PC-3 (cell line): ENCODE measurements at regions not wholly inside any gene's neighbourhood (a gene's known extent, or its start where the extent isn't known, plus 50 kb on each side); places are given as distances from the start of the nearest gene placed in this dataset.

Experiments used
- CTCF ChIP-seq: fragments of 300-600 bp; sonication (generic); conservative IDR thresholded peaks from 2 replicates; pipeline ENCODE4 v1.5.1; 2017; ENCODE audit warnings: antibody characterized with exemption, low read depth, mild to moderate bottlenecking, low read length
- EZH2 ChIP-seq: fragments of 300-600 bp; sonication (generic); IDR thresholded peaks from one replicate; pipeline ENCODE4 v1.6.1; 2017; ENCODE audit warnings: antibody characterized with exemption, mild to moderate bottlenecking, low read length; ENCODE audit not compliant: unreplicated experiment

- TF ChIP-seq CTCF (no peak), EZH2 (no peak)
Measured at GRCh38 chr15:25985165-25985564, 122.0 kb upstream of the ATP10A start.
